IMR-90 (cell line): ENCODE measurements at regions not wholly inside any gene's neighbourhood (a gene's known extent, or its start where the extent isn't known, plus 50 kb on each side); places are given as distances from the start of the nearest gene placed in this dataset.

ENCODE experiments used
- BHLHE40 ChIP-seq: fragments of 150-350 bp; IDR thresholded peaks from 2 replicates; pipeline ENCODE4 v1.6.1; 2016; ENCODE audit warnings: mild to moderate bottlenecking, low read depth, low read length
- CTCF ChIP-seq: conservative IDR thresholded peaks from 2 replicates; pipeline ENCODE4 v1.5.1; 2012; ENCODE audit warnings: mild to moderate bottlenecking, low read depth, low read length, improper control_type of control experiment
- FOS ChIP-seq: fragments of 150-350 bp; IDR thresholded peaks from 2 replicates; pipeline ENCODE4 v1.6.1; 2016; ENCODE audit warnings: low read depth, low read length
- MXI1 ChIP-seq: IDR thresholded peaks from 2 replicates; pipeline ENCODE4 v1.6.1; 2012; ENCODE audit warnings: low read depth, mild to moderate bottlenecking, low read length, moderate library complexity, borderline replicate concordance
- NFE2L2 ChIP-seq: fragments of 150-350 bp; IDR thresholded peaks from 2 replicates; pipeline ENCODE4 v1.6.1; 2016; ENCODE audit warnings: low read depth, mild to moderate bottlenecking, low read length
- POLR2A ChIP-seq: IDR thresholded peaks from 2 replicates; pipeline ENCODE4 v1.6.1; 2012; ENCODE audit warnings: mild to moderate bottlenecking, low read depth, low read length
- RFX5 ChIP-seq: IDR thresholded peaks from 2 replicates; pipeline ENCODE4 v1.8.0; 2012; ENCODE audit warnings: low read depth, mild to moderate bottlenecking, low read length, moderate library complexity

- TF ChIP-seq FOS: no peak
- no peak for TF ChIP-seq NFE2L2
- TF ChIP-seq CTCF: no peak
- no peak for TF ChIP-seq MXI1
- no peak for TF ChIP-seq RFX5
- no peak for TF ChIP-seq POLR2A
- no peak for TF ChIP-seq BHLHE40
Measured at GRCh38 chr16:47865337-47865855, 290.4 kb downstream of the ABCC12 start.
